Left ventricle myocardium inferior (tissue), 1 donor: ENCODE measurements at regions not wholly inside any gene's neighbourhood (a gene's known extent, or its start where the extent isn't known, plus 50 kb on each side); places are given as distances from the start of the nearest gene placed in this dataset.

ENCODE experiments used
- DNase-seq: peaks from one replicate; pipeline ENCODE4 v3.0.0-alpha.2; 2020
- H3K27ac ChIP-seq: fragments of 200-600 bp; replicated peaks from 2 replicates; pipeline ENCODE4 v1.8.0; 2021
- H3K27me3 ChIP-seq: fragments of 200-600 bp; 2 replicates; pipeline ENCODE4 v1.8.0; 2021; ENCODE audit warnings: low read depth
- H3K36me3 ChIP-seq: fragments of 200-600 bp; 2 replicates; pipeline ENCODE4 v1.8.0; 2021
- H3K4me1 ChIP-seq: fragments of 200-600 bp; 2 replicates; pipeline ENCODE4 v1.8.0; 2021
- H3K4me3 ChIP-seq: fragments of 200-600 bp; 2 replicates; pipeline ENCODE4 v1.8.0; 2021; ENCODE audit warnings: mild to moderate bottlenecking, moderate library complexity
- H3K9me3 ChIP-seq: fragments of 200-600 bp; replicated peaks from 2 replicates; pipeline ENCODE4 v1.8.0; 2021
- CTCF ChIP-seq: fragments of 200-600 bp; IDR thresholded peaks from 2 replicates; pipeline ENCODE4 v1.8.0; 2021; ENCODE audit warnings: antibody characterized with exemption, mild to moderate bottlenecking, borderline replicate concordance
- intact Hi-C: fragments of 100-400 bp; cut with micrococcal nuclease; formaldehyde crosslinking; loops from one replicate; pipeline ENCODE4 v1.11.0; 2022
- donor health status: DM: no; HTN: yes; CAD: no; lungs with severe emphysema.

DNA sequence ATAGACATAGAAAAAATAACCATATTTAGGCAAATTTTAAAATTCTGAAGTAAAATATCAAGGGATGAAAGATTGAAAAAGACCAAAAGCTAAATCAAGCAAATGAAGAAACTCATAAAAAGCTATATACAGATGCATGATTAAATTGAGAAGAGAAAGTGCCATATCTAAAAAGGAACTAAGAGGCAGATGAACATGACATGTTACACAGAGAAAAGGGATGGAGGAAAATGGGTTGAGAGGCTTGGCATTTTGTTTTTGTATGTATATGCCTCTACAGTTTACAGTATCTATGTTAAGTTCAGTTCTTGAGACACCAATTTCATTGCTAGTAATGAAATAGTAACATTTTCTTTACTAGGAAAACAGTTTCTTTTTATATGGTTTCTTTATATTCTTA, 1507.4 kb upstream of the SPRY2 start:
- TF ChIP-seq CTCF, result no peak
- Histone ChIP-seq H3K4me3 (no peak overlapping the region), H3K9me3 (no peaks in the 10 kb centered on the region), H3K4me1 (no peaks in the 10 kb centered on the region), H3K27ac (no peak overlapping the region), H3K27me3 (no peaks in the 10 kb centered on the region), H3K36me3 (no peaks in the 10 kb centered on the region)
- no peak for DNase-seq
- intact Hi-C loops, result no loop called here

GRCh38 chr13:81846771-81847170, 1505.8 kb upstream of the SPRY2 start:
- Histone ChIP-seq H3K9me3 (no peaks in the 10 kb centered on the region), H3K36me3 (no peaks in the 10 kb centered on the region), H3K4me1 (no peaks in the 10 kb centered on the region), H3K27me3 (no peaks in the 10 kb centered on the region), H3K4me3 (no peak overlapping the region), H3K27ac (no peak overlapping the region)
- intact Hi-C loops, result no loop called here
- DNase-seq, result no peak
- no peak for TF ChIP-seq CTCF

DNA sequence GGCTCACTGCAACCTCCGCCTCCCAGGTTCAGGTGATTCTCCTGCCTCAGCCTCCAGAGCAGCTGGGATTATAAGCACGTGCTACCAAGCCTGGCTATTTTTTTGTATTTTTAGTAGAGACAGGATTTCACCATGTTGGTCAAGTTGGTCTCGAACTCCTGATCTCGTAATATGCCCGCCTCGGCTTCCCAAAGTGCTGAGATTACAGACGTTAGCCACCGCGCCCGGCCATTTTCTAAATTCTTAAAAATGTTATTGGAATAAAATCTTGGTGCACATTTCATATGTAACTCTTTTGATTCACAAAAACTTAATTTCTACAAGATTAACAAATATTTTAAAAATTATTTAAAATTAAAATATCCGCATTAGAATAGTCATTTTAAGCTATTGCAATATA, 1480.3 kb upstream of the SPRY2 start:
- H3K27me3 ChIP-seq, result no peaks in the 10 kb centered on the region
- intact Hi-C loops, result no loop called here
- no peak for DNase-seq
- no peak overlapping the region for H3K4me3 ChIP-seq
- H3K27ac ChIP-seq, result no peak overlapping the region
- no peaks in the 10 kb centered on the region for H3K36me3 ChIP-seq
- TF ChIP-seq CTCF, result no peak
- no peaks in the 10 kb centered on the region for H3K4me1 ChIP-seq
- peaks cover 12% of the 10 kb centered on the region for H3K9me3 ChIP-seq

GRCh38 chr13:81800433-81800832, 1459.5 kb upstream of the SPRY2 start:
- H3K36me3 ChIP-seq, result no peaks in the 10 kb centered on the region
- intact Hi-C loops, result no loop called here

GRCh38 chr13:81795710-81796109, 1454.8 kb upstream of the SPRY2 start:
- Histone ChIP-seq H3K27ac (no peak overlapping the region), H3K36me3 (no peaks in the 10 kb centered on the region), H3K4me3 (no peak overlapping the region), H3K4me1 (no peaks in the 10 kb centered on the region), H3K27me3 (no peaks in the 10 kb centered on the region), H3K9me3 (no peaks in the 10 kb centered on the region)
- TF ChIP-seq CTCF, result no peak
- no peak for DNase-seq
- intact Hi-C loops, result no loop called here

More at GRCh38 chr13:81800433-81800832, 1459.5 kb upstream of the SPRY2 start:
- Histone ChIP-seq H3K4me3 (no peak overlapping the region), H3K27me3 (no peaks in the 10 kb centered on the region), H3K27ac (no peak overlapping the region), H3K4me1 (no peaks in the 10 kb centered on the region), H3K9me3 (no peaks in the 10 kb centered on the region)
- no peak for TF ChIP-seq CTCF
- no peak for DNase-seq

- no peak for TF ChIP-seq CTCF
Observed at GRCh38 chr13:81791641-81792040, 1450.7 kb upstream of the SPRY2 start.

More at GRCh38 chr13:81791641-81792040, 1450.7 kb upstream of the SPRY2 start:
- Histone ChIP-seq H3K27me3 (no peaks in the 10 kb centered on the region), H3K27ac (no peak overlapping the region), H3K9me3 (peaks cover 7% of the 10 kb centered on the region), H3K4me1 (no peaks in the 10 kb centered on the region), H3K36me3 (no peaks in the 10 kb centered on the region), H3K4me3 (no peak overlapping the region)
- intact Hi-C loops, result no loop called here
- DNase-seq, result no peak
